Kidney (tissue), 13 donors: ENCODE measurements at regions not wholly inside any gene's neighbourhood (a gene's known extent, or its start where the extent isn't known, plus 50 kb on each side); places are given as distances from the start of the nearest gene placed in this dataset.

Experiments
- DNase-seq, 5 donors: peaks; one replicate each; pipeline ENCODE4 v3.0.0-alpha.2; 2013 to 2020
- FAIRE-seq: peaks from 2 replicates; lab custom pipeline; 2012; peaks lifted over from hg19 to GRCh38; lab: Jason Lieb, UNC
- H3K27ac ChIP-seq, 2 donors: one replicate each; pipeline ENCODE4 v1.7.0; 2013; ENCODE audit warnings: low read depth in 2 of 2, low read length in 2 of 2, inconsistent platforms in 1 of 2
- H3K27me3 ChIP-seq: one replicate; pipeline ENCODE4 v1.7.1; 2013; ENCODE audit warnings: low read length, inconsistent platforms; ENCODE audit not compliant: control insufficient read depth, insufficient read depth
- H3K36me3 ChIP-seq, 3 donors: one replicate each; pipeline versions ENCODE4 v1.7.0 to v1.7.1; 2013; ENCODE audit warnings: low read length in 3 of 3, control low read depth in 1 of 3, inconsistent platforms in 1 of 3; ENCODE audit not compliant: insufficient read depth in 3 of 3, control insufficient read depth in 2 of 3
- H3K4me1 ChIP-seq, 3 donors: one replicate each; pipeline versions ENCODE4 v1.7.0 to v1.7.1; 2013; ENCODE audit warnings: low read length in 3 of 3, inconsistent platforms in 1 of 3, low read depth in 1 of 3; ENCODE audit not compliant: control insufficient read depth in 2 of 3, insufficient read depth in 2 of 3
- H3K4me3 ChIP-seq, 3 donors: one replicate each; pipeline versions ENCODE4 v1.7.0 to v1.8.1; 2013; ENCODE audit warnings: low read length in 3 of 3, control low read depth in 1 of 3, inconsistent platforms in 1 of 3
- H3K9ac ChIP-seq, 3 donors: one replicate each; pipeline versions ENCODE4 v1.7.0 to v1.7.1; 2013; ENCODE audit warnings: low read length in 3 of 3, control low read depth in 1 of 3, inconsistent platforms in 1 of 3
- H3K9me3 ChIP-seq, 3 donors: one replicate each; pipeline versions ENCODE4 v1.7.0 to v1.7.1; 2013; ENCODE audit warnings: low read length in 3 of 3, control low read depth in 1 of 3, inconsistent platforms in 1 of 3; ENCODE audit not compliant: control insufficient read depth in 2 of 3, insufficient read depth in 1 of 3
- intact Hi-C: fragments of 100-400 bp; cut with DNase I; formaldehyde crosslinking; loops from one replicate; pipeline ENCODE4 v1.11.1; 2022
- TF ChIP-seq, protein P1 (sequence below): IDR thresholded peaks from 3 replicates; pipeline ENCODE4 v1.5.1; 2012; ENCODE audit warnings: mild to moderate bottlenecking, moderate library complexity, borderline replicate concordance; ENCODE audit not compliant: insufficient read depth; ENCODE audit errors: extremely low read depth
- donor health status: control.
- donor health status: control.
- donor health status: control.
- donor health status: control.
- donor health status: control.
- donor health status: DM: yes; HTN: yes; CAD: no.
- donor health status: Normal renal cell carcinoma (clear cell type).

DNA sequence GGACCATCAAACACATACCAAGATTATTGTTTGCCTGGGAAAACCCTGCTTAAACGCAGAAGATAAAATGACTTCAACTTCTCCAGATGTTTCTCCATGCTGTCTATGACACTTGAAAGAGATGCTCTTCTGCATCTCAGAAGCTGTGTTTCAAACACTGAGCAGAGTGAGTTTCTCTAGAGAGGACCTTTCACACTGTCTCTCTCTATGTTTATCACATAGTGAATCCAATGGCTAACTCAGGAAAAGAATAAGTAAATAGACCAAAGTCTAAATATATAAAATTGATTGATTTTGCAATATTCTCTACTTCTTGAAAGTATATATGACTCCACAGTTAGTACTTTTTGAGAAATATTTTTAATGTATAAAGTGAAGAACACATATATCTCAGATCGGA, 325.6 kb upstream of the USP15 start:
- H3K9me3 ChIP-seq: peaks cover 0 to 4% (median 2%) of the 10 kb centered on the region in 3 donors
- FAIRE-seq (no peak), DNase-seq (no peak)
- H3K9ac ChIP-seq: no peak overlapping the region
- H3K27ac ChIP-seq: no peak overlapping the region
- no peaks in the 10 kb centered on the region for H3K36me3 ChIP-seq
- H3K4me3 ChIP-seq: no peak overlapping the region
- TF ChIP-seq, protein P1, sequence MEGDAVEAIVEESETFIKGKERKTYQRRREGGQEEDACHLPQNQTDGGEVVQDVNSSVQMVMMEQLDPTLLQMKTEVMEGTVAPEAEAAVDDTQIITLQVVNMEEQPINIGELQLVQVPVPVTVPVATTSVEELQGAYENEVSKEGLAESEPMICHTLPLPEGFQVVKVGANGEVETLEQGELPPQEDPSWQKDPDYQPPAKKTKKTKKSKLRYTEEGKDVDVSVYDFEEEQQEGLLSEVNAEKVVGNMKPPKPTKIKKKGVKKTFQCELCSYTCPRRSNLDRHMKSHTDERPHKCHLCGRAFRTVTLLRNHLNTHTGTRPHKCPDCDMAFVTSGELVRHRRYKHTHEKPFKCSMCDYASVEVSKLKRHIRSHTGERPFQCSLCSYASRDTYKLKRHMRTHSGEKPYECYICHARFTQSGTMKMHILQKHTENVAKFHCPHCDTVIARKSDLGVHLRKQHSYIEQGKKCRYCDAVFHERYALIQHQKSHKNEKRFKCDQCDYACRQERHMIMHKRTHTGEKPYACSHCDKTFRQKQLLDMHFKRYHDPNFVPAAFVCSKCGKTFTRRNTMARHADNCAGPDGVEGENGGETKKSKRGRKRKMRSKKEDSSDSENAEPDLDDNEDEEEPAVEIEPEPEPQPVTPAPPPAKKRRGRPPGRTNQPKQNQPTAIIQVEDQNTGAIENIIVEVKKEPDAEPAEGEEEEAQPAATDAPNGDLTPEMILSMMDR: no peak
- intact Hi-C loops: no loop called here
- no peaks in the 10 kb centered on the region for H3K27me3 ChIP-seq
- no peaks in the 10 kb centered on the region for H3K4me1 ChIP-seq

DNA sequence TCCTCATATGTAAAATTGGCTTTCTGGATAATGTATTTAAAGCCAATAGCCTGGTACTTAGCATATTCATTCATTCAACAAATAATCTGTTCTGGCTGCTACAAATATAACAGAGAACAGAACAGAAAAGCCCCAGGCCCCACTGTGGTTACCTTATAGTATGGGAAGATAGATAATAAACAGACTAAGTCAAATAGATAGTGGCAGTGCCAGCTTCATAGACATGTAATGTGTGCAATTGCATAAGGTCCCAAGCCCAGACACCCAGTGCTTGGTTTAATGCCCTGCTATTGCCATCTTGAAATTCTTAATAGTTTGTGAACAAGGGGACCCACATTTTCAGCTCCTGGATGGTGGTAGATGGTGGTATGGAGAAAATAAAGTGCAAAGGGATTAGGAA, 320.2 kb upstream of the USP15 start:
- TF ChIP-seq, protein P1: no peak
- Histone ChIP-seq H3K4me1 (no peaks in the 10 kb centered on the region), H3K4me3 (no peak overlapping the region), H3K9ac (no peak overlapping the region), H3K36me3 (no peaks in the 10 kb centered on the region), H3K27ac (no peak overlapping the region), H3K9me3 (peaks cover 0 to 4% (median 0%) of the 10 kb centered on the region in 3 donors), H3K27me3 (no peaks in the 10 kb centered on the region)
- no peak for FAIRE-seq
- DNase-seq: no peak
- intact Hi-C loops: no loop called here

DNA sequence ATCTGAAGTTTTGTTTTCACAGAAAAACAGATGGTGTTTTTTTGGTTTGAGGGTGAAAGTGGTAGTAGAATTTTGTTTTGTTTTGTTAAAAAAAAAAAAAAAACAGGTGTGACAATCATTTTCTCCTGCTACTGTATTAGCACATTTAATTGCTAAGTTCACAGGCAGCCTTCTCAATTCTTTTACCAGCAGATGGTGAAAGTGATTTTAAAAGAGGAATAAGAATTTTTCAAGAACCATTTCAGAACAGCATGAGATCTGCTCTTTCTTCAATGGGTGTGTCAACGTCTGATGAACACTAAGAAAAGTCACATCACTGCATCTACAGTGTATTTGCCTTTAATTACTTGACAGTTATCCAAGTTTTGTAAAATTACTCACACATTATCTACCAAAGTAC, 303.7 kb upstream of the USP15 start:
- Histone ChIP-seq H3K4me3 (no peak overlapping the region), H3K4me1 (no peaks in the 10 kb centered on the region), H3K27me3 (no peaks in the 10 kb centered on the region), H3K27ac (no peak overlapping the region), H3K9ac (no peak overlapping the region), H3K36me3 (no peaks in the 10 kb centered on the region), H3K9me3 (no peaks in the 10 kb centered on the region)
- FAIRE-seq (no peak), DNase-seq (no peak)
- intact Hi-C loops: no loop called here
- TF ChIP-seq, protein P1: no peak

DNA sequence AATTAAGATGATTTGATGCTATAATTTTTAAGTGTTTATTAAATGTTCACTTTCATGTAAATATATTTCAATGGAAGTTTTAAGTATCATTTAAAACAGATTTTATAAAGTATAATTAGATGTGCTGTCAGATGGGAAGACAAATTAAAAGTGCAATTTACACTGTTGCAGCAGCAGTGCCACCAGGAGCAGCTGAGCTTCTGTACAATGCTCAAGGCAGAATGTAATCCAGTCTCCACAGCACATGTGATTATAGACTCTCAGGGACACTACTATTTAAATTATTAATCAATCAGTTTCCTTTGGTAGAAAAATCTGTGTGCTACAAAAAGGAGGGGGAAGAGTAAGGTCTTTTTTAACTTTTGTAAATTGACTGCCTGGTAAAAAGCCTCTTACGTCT, 285.7 kb upstream of the USP15 start:
- H3K27me3 ChIP-seq: no peaks in the 10 kb centered on the region
- intact Hi-C loops: no loop called here
- TF ChIP-seq, protein P1: no peak
- DNase-seq (no peak), FAIRE-seq (no peak)
- no peak overlapping the region for H3K4me3 ChIP-seq
- H3K27ac ChIP-seq: no peak overlapping the region
- H3K36me3 ChIP-seq: no peaks in the 10 kb centered on the region
- H3K4me1 ChIP-seq: no peaks in the 10 kb centered on the region
- no peak overlapping the region for H3K9ac ChIP-seq
- no peaks in the 10 kb centered on the region for H3K9me3 ChIP-seq
